Stimulated activated CD8-positive, alpha-beta memory T cell treated with anti-CD3 and anti-CD28 coated beads, Interleukin-2, amount 100 ng/mL, for 48 hours (primary cell): ENCODE measurements at regions not wholly inside any gene's neighbourhood (a gene's known extent, or its start where the extent isn't known, plus 50 kb on each side); places are given as distances from the start of the nearest gene placed in this dataset.
A peak's percentile ranks its signal among the peaks of the same experiment; 100 is the strongest.

Experiments
- DNase-seq, 2 donors: peaks; one replicate each; pipeline ENCODE4 v3.0.0-alpha.2; 2020; ENCODE audit warnings: low read depth in 2 of 2

GRCh38 chr13:78334059-78334458 is 269.3 kb downstream of the POU4F1 start:
- DNase-seq: no peak

- no peak for DNase-seq
Measured at GRCh38 chr13:78326633-78327032, 276.7 kb downstream of the POU4F1 start.

GRCh38 chr13:78325585-78325984 is 277.8 kb downstream of the POU4F1 start:
- DNase-seq: no peak

GRCh38 chr13:78323848-78324247 is 279.5 kb downstream of the POU4F1 start:
- DNase-seq: no peak

- no peak for DNase-seq
Measured at GRCh38 chr13:78323040-78323439, 280.3 kb downstream of the POU4F1 start.

- DNase-seq: no peak
Measured at GRCh38 chr13:78319101-78319627, 284.2 kb downstream of the POU4F1 start.

GRCh38 chr13:78317030-78317429 is 286.3 kb downstream of the POU4F1 start:
- no peak for DNase-seq

- no peak for DNase-seq
Measured at GRCh38 chr13:78309497-78310180, 293.7 kb downstream of the POU4F1 start.

GRCh38 chr13:78306519-78307206 is 296.7 kb downstream of the POU4F1 start:
- no peak for DNase-seq

GRCh38 chr13:78305171-78305570 is 298.2 kb downstream of the POU4F1 start:
- no peak for DNase-seq

GRCh38 chr13:78299832-78300623 is 303.3 kb downstream of the POU4F1 start:
- DNase-seq: no peak

GRCh38 chr13:78298657-78299056 is 304.7 kb downstream of the POU4F1 start:
- no peak for DNase-seq

GRCh38 chr13:78286748-78287147 is 316.6 kb downstream of the POU4F1 start:
- DNase-seq: no peak

- no peak for DNase-seq
Measured at GRCh38 chr13:78265098-78265497, 338.3 kb downstream of the POU4F1 start.

GRCh38 chr13:78258304-78258703 is 339.7 kb upstream of the EDNRB start:
- no peak for DNase-seq

GRCh38 chr13:78256484-78256883 is 337.9 kb upstream of the EDNRB start:
- no peak for DNase-seq

GRCh38 chr13:78254113-78254512 is 335.5 kb upstream of the EDNRB start:
- DNase-seq: no peak

GRCh38 chr13:78247362-78247761 is 328.7 kb upstream of the EDNRB start:
- no peak for DNase-seq

- peak in 1 of 2 donors; percentile 3 for DNase-seq
Measured at GRCh38 chr13:78241278-78241919, 322.8 kb upstream of the EDNRB start.

GRCh38 chr13:78239714-78240113 is 321.1 kb upstream of the EDNRB start:
- DNase-seq: no peak

GRCh38 chr13:78238911-78239310 is 320.3 kb upstream of the EDNRB start:
- no peak for DNase-seq

- DNase-seq: no peak
Measured at GRCh38 chr13:78228940-78229339, 310.3 kb upstream of the EDNRB start.
